ENCODE measurements at regions not wholly inside any gene's neighbourhood (a gene's known extent, or its start where the extent isn't known, plus 50 kb on each side); places are given as distances from the start of the nearest gene placed in this dataset.

DNA sequence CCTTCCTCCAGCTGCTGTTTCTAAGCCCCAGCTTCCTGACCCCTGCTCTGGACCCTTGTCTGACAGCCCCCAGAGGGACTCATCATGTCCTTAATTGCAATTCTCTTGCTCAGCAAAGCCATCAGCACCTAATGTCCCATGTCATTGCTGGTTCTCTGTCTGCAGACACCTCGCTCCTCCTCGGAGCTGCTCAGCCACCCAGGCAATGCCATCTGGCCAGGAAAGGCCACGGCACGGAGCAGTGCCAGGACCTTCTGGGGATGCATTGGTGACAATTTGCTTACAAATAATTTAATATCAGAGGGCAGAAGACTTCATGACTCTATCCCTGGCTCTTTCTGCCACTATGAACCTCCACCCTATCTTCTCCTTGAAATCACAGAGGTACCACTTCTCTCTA lies 107.0 kb upstream of the THY1 start:
- no peak for DNase-seq (ENCODE audit: insufficient read length, low spot score, missing footprints)
- Histone ChIP-seq H3K36me3 (ENCODE audit: insufficient read depth, low read length) (no peaks in the 10 kb centered on the region), H3K79me2 (ENCODE audit: insufficient read depth, low read length) (no peaks in the 10 kb centered on the region), H3K9me3 (ENCODE audit: low read depth, low read length) (no peaks in the 10 kb centered on the region), H4K20me1 (ENCODE audit: insufficient read depth, low read length) (no peaks in the 10 kb centered on the region), H3K27ac (ENCODE audit: low read depth, low read length) (no peak overlapping the region), H3K4me1 (ENCODE audit: insufficient read depth, low read length) (no peaks in the 10 kb centered on the region), H3K4me3 (ENCODE audit: insufficient read depth, low read length) (no peak overlapping the region), H2AFZ (ENCODE audit: low read length) (no peak overlapping the region), H3K4me2 (ENCODE audit: insufficient read depth, low read length) (no peak overlapping the region), H3K27me3 (ENCODE audit: insufficient read depth, low read length) (peaks cover 50% of the 10 kb centered on the region)
- no peak for TF ChIP-seq CTCF (IDR thresholded peaks at IDR 0.05; ENCODE audit: extremely low read depth, low read depth, low read length)

DNA sequence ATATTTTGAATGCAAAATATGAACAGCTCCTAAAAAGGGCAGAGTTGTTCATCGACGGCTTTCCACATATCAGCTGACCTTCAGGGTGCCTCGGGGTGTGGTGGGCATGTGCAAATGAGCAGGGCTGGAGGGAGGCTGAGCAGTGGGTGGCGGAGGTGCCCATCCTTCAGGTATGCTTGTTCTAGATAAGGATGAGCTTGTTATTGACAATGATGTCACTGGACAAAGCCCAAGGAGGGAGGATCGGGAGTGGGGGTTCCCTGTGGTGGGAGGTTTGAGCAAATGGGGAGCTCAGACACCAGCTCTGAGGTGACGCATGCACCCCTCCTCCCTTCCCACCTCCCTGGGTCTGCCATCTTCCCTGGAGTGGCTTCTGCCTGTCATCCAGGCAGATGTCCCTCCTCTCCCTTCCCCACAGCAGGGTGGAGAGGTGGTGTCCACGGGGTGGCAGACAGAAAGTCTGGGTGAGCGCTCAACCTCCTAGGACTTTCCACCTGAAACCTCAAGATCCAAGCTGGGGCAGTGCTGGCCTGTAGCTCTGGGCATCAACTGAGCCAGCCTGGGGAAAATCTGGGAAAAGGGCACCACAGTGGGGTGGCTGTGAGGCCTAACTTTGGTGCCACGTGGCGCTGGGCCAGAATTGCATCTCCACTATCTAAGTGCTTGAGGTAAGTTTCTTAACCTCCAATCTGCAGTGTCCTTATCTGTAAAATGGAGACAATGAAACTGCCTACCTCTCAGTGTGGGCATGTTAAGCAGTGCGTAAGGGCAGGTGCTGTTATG lies 106.3 kb upstream of the THY1 start:
- no peaks in the 10 kb centered on the region for H3K79me2 ChIP-seq (ENCODE audit: insufficient read depth, low read length)
- H3K27ac ChIP-seq (ENCODE audit: low read depth, low read length) = no peak overlapping the region
- no peaks in the 10 kb centered on the region for H4K20me1 ChIP-seq (ENCODE audit: insufficient read depth, low read length)
- H3K4me3 ChIP-seq (ENCODE audit: insufficient read depth, low read length) = no peak overlapping the region
- peak; percentile 22 for DNase-seq (ENCODE audit: insufficient read length, low spot score, missing footprints)
- no peaks in the 10 kb centered on the region for H3K4me1 ChIP-seq (ENCODE audit: insufficient read depth, low read length)
- no peak for TF ChIP-seq CTCF (IDR thresholded peaks at IDR 0.05; ENCODE audit: extremely low read depth, low read depth, low read length)
- no peak overlapping the region for H2AFZ ChIP-seq (ENCODE audit: low read length)
- no peaks in the 10 kb centered on the region for H3K9me3 ChIP-seq (ENCODE audit: low read depth, low read length)
- H3K27me3 ChIP-seq (ENCODE audit: insufficient read depth, low read length) = peaks cover 57% of the 10 kb centered on the region
- no peaks in the 10 kb centered on the region for H3K36me3 ChIP-seq (ENCODE audit: insufficient read depth, low read length)
- H3K4me2 ChIP-seq (ENCODE audit: insufficient read depth, low read length) = no peak overlapping the region

DNA sequence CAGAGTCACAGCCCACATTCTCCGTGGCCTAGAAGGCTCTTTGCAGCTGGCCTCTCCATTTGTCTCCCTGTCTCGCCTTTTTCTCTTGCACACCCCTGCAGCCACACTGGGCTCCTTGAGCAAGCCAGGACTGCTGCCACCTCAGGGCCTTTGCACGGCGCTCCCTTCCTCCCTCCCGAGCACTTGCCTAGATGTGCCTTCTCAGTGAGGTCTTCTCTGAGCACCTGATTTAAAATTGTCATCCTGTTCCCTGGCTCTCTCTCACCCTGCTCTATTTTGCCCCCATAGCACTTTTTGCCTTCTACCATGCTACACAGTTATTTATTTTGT lies 102.9 kb upstream of the THY1 start:
- Histone ChIP-seq H3K4me1 (ENCODE audit: insufficient read depth, low read length) (no peaks in the 10 kb centered on the region), H2AFZ (ENCODE audit: low read length) (no peak overlapping the region), H3K27ac (ENCODE audit: low read depth, low read length) (no peak overlapping the region), H3K4me2 (ENCODE audit: insufficient read depth, low read length) (no peak overlapping the region), H4K20me1 (ENCODE audit: insufficient read depth, low read length) (no peaks in the 10 kb centered on the region), H3K9me3 (ENCODE audit: low read depth, low read length) (no peaks in the 10 kb centered on the region), H3K36me3 (ENCODE audit: insufficient read depth, low read length) (no peaks in the 10 kb centered on the region), H3K79me2 (ENCODE audit: insufficient read depth, low read length) (no peaks in the 10 kb centered on the region), H3K27me3 (ENCODE audit: insufficient read depth, low read length) (peaks cover 44% of the 10 kb centered on the region), H3K4me3 (ENCODE audit: insufficient read depth, low read length) (no peak overlapping the region)
- no peak for DNase-seq (ENCODE audit: insufficient read length, low spot score, missing footprints)
- TF ChIP-seq CTCF (IDR thresholded peaks at IDR 0.05; ENCODE audit: extremely low read depth, low read depth, low read length) = no peak

DNA sequence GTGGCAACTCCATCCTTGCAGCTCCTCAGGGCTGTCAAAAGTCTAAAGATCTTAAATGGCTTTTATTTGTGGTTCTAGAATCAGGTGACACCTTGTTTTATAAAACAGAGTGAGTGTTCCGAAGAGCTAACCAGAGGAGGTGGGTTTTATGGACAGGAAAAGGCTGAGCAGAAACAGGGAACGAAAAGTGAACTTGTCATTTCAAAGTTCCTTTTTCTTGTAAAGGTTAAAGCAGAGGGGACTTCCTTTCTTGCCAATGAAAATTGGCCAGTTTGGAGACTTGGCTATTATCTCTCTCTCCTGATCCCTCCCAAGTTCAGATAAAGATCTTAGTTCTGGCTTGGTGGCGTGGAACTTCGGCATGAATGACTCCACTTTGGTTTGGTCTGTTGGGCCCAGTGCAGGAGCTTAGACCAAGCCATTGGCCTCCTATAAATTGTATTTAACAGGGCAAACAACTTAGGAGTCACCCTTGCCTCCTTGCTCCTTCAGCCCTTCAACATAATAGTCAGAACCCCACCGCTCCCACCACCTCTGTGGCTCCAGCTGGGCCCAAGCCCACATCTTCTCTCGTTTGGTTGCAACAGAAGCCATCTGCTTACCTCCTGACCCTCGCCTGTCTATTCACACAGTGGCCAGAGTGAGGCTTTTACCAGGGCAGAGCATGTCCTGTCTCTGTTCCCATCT lies 102.4 kb upstream of the THY1 start:
- H3K4me2 ChIP-seq (ENCODE audit: insufficient read depth, low read length) = no peak overlapping the region
- no peak for DNase-seq (ENCODE audit: insufficient read length, low spot score, missing footprints)
- no peak overlapping the region for H2AFZ ChIP-seq (ENCODE audit: low read length)
- no peaks in the 10 kb centered on the region for H3K79me2 ChIP-seq (ENCODE audit: insufficient read depth, low read length)
- no peak for TF ChIP-seq CTCF (IDR thresholded peaks at IDR 0.05; ENCODE audit: extremely low read depth, low read depth, low read length)
- H3K4me3 ChIP-seq (ENCODE audit: insufficient read depth, low read length) = no peak overlapping the region
- H4K20me1 ChIP-seq (ENCODE audit: insufficient read depth, low read length) = no peaks in the 10 kb centered on the region
- H3K36me3 ChIP-seq (ENCODE audit: insufficient read depth, low read length) = no peaks in the 10 kb centered on the region
- H3K4me1 ChIP-seq (ENCODE audit: insufficient read depth, low read length) = no peaks in the 10 kb centered on the region
- H3K27me3 ChIP-seq (ENCODE audit: insufficient read depth, low read length) = peaks cover 39% of the 10 kb centered on the region
- no peak overlapping the region for H3K27ac ChIP-seq (ENCODE audit: low read depth, low read length)
- no peaks in the 10 kb centered on the region for H3K9me3 ChIP-seq (ENCODE audit: low read depth, low read length)

All from osteoblast (primary cell).